ENCODE measurements at regions not wholly inside any gene's neighbourhood (a gene's known extent, or its start where the extent isn't known, plus 50 kb on each side); places are given as distances from the start of the nearest gene placed in this dataset.

DNA sequence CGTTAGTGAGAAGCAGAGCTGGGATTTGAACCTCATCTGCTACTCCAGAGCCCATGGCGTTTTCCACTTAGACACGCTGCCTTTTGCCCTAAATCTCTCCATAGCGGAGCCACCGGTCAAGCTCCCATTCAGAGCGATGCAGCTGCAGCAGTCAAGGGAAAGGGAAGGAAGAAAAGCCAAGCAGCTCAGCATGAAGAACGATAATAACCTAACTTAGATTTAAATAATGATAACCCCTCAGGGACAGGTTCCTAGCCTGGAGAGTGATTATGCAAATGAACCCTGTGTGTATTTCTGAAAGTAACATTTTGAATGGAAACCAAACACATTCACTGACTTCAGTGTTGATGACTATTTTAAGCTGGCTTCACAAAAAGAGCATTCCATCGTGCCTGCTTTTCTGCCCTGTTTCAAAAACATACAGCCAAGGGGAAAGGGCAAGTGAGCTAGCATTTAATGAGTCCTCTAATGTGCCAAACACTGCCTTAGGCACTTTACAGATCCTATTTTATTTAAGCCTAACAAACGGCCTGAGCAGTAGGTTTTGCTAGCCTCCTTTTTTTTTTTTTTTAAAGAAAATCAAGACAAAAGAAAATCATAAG, 798.3 kb downstream of the CDH8 start:
- TF ChIP-seq, protein P1, sequence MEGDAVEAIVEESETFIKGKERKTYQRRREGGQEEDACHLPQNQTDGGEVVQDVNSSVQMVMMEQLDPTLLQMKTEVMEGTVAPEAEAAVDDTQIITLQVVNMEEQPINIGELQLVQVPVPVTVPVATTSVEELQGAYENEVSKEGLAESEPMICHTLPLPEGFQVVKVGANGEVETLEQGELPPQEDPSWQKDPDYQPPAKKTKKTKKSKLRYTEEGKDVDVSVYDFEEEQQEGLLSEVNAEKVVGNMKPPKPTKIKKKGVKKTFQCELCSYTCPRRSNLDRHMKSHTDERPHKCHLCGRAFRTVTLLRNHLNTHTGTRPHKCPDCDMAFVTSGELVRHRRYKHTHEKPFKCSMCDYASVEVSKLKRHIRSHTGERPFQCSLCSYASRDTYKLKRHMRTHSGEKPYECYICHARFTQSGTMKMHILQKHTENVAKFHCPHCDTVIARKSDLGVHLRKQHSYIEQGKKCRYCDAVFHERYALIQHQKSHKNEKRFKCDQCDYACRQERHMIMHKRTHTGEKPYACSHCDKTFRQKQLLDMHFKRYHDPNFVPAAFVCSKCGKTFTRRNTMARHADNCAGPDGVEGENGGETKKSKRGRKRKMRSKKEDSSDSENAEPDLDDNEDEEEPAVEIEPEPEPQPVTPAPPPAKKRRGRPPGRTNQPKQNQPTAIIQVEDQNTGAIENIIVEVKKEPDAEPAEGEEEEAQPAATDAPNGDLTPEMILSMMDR (conservative IDR thresholded peaks at IDR 0.05; ENCODE audit: low read length): no peak
- H3K4me3 ChIP-seq (ENCODE audit: low read length): no peak overlapping the region
- DNase-seq (ENCODE audit: low read depth): no peak

DNA sequence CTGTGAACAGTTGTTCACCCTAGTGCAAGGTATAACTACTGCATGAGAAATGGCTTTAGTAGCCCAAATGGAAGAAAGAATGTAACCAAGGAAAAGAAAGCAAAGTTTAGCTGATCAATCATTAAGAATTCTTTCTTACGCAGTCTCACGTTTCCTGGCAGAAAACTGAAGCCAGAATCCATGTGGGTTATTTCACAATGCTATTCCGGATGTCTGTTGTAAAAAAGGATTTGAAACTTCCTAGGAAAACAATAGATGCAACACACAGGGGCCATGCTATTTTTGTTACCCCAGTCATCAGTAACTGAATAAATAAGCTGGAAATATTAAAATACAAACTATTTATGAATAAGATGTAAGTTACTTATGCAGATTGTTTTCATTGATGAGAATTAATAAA, 802.5 kb downstream of the CDH8 start:
- peak; percentile 0 for DNase-seq (ENCODE audit: low read depth)
- H3K4me3 ChIP-seq (ENCODE audit: low read length): no peak overlapping the region
- TF ChIP-seq, protein P1 (conservative IDR thresholded peaks at IDR 0.05; ENCODE audit: low read length): no peak

DNA sequence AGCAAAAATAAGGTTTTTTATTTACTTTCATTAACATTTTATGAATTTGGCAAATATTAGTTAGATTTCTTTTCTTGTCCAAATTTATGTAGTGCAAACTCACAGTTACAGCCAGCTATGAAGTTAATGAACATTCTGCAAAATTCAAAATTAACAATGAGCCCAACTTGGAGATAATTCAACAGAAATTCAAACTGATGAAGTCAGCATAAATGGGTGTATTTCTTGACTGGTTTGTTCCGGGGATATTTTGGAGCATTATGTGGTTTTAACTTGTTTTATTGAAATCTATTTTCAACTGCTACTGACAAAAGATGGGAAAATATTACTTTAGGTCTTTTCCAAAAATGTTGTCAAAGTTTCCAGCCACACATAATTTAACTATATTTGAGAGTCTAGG, 807.9 kb downstream of the CDH8 start:
- TF ChIP-seq, protein P1 (conservative IDR thresholded peaks at IDR 0.05; ENCODE audit: low read length): no peak
- no peak for DNase-seq (ENCODE audit: low read depth)
- no peak overlapping the region for H3K4me3 ChIP-seq (ENCODE audit: low read length)

DNA sequence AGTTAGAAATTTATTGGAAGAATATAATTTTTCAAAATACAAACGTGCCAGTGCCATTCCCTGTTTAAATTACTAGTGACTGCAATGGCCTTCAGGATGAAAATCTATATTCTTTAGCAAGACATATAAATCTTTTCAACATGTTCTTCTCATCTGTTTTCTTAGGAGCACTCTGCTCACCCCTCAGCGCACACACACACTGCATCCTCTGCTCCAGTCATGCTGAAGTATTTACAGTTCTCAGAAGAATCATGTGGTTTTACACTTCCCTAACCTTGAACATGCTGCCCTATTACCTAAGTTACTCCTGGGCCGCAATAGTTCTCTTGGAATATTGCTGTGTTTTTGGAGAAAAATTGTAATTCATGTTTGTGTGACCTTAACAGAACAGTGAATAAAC, 820.6 kb downstream of the CDH8 start:
- DNase-seq (ENCODE audit: low read depth): no peak
- H3K4me3 ChIP-seq (ENCODE audit: low read length): no peak overlapping the region
- TF ChIP-seq, protein P1 (conservative IDR thresholded peaks at IDR 0.05; ENCODE audit: low read length): no peak

DNA sequence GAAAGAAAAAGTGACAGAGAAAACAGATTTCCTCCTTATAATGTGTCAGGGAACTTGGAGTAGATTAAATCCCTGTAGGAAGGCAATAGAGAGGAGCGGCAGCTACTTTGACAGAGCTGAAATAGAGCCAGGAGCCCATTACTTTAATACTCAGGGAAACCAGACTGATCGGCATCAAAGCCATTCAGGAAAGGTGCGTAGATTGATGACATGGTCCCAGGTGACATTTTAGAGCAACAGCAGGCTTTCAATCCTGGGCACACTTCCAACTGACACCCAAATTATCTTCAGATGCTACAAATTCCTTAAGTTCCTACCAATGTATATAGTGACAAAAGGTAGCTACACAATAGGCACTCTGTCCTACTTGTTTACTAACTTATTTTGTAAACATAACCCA, 821.5 kb downstream of the CDH8 start:
- TF ChIP-seq, protein P1 (conservative IDR thresholded peaks at IDR 0.05; ENCODE audit: low read length): no peak
- H3K4me3 ChIP-seq (ENCODE audit: low read length): no peak overlapping the region
- DNase-seq (ENCODE audit: low read depth): no peak

DNA sequence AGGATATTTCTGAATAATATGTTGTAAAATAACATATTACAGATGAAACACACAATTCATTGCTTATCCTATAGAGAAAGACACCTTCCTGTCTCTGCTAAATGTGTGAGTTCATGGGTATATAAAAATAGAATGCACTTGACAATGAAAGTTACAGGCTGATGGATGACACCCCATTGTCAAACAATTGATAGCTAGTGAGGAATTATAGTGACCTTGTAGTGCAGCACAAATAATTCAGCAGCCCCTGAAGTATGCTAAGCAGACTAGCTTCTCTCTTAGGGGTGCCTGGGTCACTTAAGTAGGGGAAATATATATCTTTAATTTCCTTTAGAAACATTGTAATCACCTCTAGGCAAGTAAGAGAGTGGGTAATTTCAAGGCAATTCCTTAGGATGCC, 826.2 kb downstream of the CDH8 start:
- no peak for DNase-seq (ENCODE audit: low read depth)
- H3K4me3 ChIP-seq (ENCODE audit: low read length): no peak overlapping the region
- TF ChIP-seq, protein P1 (conservative IDR thresholded peaks at IDR 0.05; ENCODE audit: low read length): no peak

DNA sequence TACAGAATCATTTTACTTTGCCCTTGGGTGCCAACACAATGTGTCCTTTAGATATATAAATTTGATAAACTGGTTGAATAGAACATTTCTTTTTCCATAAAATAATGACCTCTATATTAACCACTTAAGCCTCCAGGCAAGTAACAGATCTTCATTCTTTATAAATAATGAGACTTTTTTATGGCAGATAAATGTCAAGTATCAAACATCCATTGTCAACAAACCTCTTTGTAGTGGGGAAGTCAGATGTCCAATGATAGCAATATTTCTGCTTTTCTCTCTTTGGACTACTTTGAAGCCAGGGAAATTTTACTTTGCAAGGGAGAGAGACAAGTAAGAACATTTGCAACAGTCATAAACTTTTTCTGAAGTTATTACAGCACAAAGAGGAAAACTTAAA, 841.2 kb downstream of the CDH8 start:
- DNase-seq (ENCODE audit: low read depth): no peak
- TF ChIP-seq, protein P1 (conservative IDR thresholded peaks at IDR 0.05; ENCODE audit: low read length): no peak
- no peak overlapping the region for H3K4me3 ChIP-seq (ENCODE audit: low read length)

All from AG10803 (cell line).